ENCODE measurements at regions not wholly inside any gene's neighbourhood (a gene's known extent, or its start where the extent isn't known, plus 50 kb on each side); places are given as distances from the start of the nearest gene placed in this dataset.

GRCh38 chr1:209053587-209053986 is 529.9 kb upstream of the CAMK1G start:
- FAIRE-seq (no peak), DNase-seq (ENCODE audit: insufficient read length, low spot score) (no peak)
- no peak for TF ChIP-seq POLR2A (IDR thresholded peaks at IDR 0.05; ENCODE audit: low read depth, low read length)

GRCh38 chr1:209057083-209057482 is 526.4 kb upstream of the CAMK1G start:
- no peak for FAIRE-seq
- TF ChIP-seq POLR2A (IDR thresholded peaks at IDR 0.05; ENCODE audit: low read depth, low read length) = no peak
- no peak for DNase-seq (ENCODE audit: insufficient read length, low spot score)

- no peak for TF ChIP-seq POLR2A (IDR thresholded peaks at IDR 0.05; ENCODE audit: low read depth, low read length)
- no peak for DNase-seq (ENCODE audit: insufficient read length, low spot score)
- no peak for FAIRE-seq
Measured at GRCh38 chr1:209057901-209058300, 525.6 kb upstream of the CAMK1G start.

GRCh38 chr1:209059376-209059775 is 524.1 kb upstream of the CAMK1G start:
- TF ChIP-seq POLR2A (IDR thresholded peaks at IDR 0.05; ENCODE audit: low read depth, low read length) = no peak
- FAIRE-seq (no peak), DNase-seq (ENCODE audit: insufficient read length, low spot score) (no peak)

DNA sequence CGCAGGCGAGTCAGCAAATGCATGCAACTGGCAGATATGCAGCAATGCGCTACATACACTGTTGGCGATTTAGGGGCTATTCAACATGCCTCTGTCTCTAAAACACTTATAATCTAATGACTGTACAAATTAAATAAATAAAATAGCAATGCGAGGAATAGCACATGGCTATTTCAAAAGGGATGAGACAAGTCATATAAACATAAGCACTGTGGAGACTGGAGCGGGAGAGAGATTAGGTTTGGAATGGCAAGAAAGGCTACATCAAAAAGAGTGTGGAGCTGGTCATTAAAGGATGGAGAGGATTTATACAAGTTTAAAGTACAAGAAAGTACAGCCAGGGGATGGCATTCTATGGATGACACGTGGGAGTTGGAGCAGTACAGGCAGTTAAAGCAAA is 523.5 kb upstream of the CAMK1G start:
- FAIRE-seq (no peak), DNase-seq (ENCODE audit: insufficient read length, low spot score) (no peak)
- no peak for TF ChIP-seq POLR2A (IDR thresholded peaks at IDR 0.05; ENCODE audit: low read depth, low read length)

DNA sequence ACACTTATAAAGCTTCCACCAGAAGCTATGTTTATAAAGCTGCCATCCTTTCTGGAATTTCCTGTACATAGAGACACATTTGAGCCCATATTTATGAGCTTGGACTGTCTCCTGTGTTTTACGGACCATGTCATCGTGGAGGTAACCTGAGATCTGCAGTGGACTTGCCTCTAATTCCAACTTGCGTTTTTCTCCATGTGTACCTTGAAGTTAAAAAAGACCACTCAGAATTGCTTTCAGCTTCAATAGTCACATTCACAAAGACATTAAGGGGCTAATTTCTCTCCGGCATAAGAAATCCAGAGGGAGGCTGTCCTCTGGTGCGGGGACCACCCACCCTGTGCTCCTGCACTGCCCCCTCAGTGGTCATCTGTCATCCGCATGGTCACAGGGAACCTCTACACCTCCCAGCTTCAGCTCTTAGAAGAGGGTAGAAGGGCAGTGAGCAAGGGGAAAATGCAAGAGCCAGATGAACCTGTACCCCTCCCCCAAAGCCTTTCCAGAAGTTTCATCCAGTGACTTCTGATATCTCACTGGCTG is 521.4 kb upstream of the CAMK1G start:
- no peak for FAIRE-seq
- TF ChIP-seq POLR2A (IDR thresholded peaks at IDR 0.05; ENCODE audit: low read depth, low read length) = no peak

GRCh38 chr1:209062863-209063262 is 520.7 kb upstream of the CAMK1G start:
- no peak for FAIRE-seq

More for the DNA sequence above, 521.4 kb upstream of the CAMK1G start:
- DNase-seq (ENCODE audit: insufficient read length, low spot score) = no peak

DNA sequence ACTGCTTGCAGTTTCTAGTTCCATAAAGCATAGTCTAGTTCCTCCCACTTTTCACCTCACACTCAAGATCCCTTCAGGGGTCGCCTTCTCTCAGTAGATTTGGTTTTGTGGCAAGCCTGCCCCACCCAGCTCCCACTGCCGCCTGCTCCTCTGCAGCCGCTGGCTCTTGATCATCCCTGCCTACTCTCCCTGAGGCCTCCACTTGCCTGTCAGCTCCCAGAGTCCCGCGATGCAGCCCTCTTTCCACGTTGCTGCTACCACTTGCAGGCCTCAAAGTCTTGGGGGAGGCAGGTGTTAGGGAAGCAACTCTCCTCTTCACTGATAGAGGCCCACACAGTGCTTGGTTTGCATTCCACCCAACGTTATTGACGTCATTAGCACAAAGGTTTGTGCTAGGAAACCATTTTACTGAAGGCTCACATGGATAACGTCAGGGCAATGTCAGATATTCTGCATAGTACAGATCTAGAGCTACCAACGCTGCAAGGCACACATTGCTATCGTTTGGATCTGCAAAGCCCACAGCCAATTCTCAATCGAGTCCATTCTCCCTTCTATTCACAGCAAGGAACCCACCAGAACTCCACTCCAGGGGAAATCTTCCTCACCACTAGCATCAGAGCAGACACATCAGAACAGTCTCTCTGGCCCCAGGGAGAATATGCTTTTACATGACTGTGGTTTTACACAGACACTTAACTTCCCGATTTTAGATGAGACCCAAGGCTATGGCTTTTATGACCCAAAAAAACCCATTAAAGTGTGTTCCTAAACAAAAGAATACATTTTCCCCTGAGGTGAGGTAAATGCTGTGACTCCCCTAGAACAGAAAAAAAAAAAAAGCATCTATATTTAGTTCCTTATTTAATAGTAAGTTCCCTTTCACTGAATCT is 519.5 kb upstream of the CAMK1G start:
- DNase-seq (ENCODE audit: insufficient read length, low spot score) (no peak), FAIRE-seq (no peak)
- TF ChIP-seq POLR2A (IDR thresholded peaks at IDR 0.05; ENCODE audit: low read depth, low read length) = no peak

More at GRCh38 chr1:209062863-209063262, 520.7 kb upstream of the CAMK1G start:
- TF ChIP-seq POLR2A (IDR thresholded peaks at IDR 0.05; ENCODE audit: low read depth, low read length) = no peak
- no peak for DNase-seq (ENCODE audit: insufficient read length, low spot score)

GRCh38 chr1:209064850-209065706 is 518.4 kb upstream of the CAMK1G start:
- DNase-seq (ENCODE audit: insufficient read length, low spot score) = no peak
- no peak for FAIRE-seq

GRCh38 chr1:209072481-209072880 is 511.0 kb upstream of the CAMK1G start:
- DNase-seq (ENCODE audit: insufficient read length, low spot score) (no peak), FAIRE-seq (no peak)
- no peak for TF ChIP-seq POLR2A (IDR thresholded peaks at IDR 0.05; ENCODE audit: low read depth, low read length)

More at GRCh38 chr1:209064850-209065706, 518.4 kb upstream of the CAMK1G start:
- TF ChIP-seq POLR2A (IDR thresholded peaks at IDR 0.05; ENCODE audit: low read depth, low read length) = no peak

DNA sequence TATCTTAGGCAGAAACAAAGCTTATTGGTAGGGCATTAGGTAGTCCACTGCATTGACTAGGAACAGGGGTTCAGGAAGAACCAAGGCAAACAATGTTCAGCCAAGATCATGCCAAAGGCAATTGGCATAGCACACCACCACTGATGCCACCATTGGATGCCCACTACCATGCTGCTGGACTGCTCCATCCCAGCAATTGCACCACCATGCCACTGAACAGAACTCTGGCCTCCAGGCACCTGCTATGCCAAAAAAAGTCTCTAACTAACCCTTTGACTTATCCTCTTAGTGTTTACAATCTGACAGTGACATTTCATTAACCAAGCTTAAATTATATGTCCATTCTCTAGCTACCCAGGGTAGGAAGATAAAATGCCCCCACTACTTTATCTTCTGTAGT is 509.6 kb upstream of the CAMK1G start:
- FAIRE-seq (no peak), DNase-seq (ENCODE audit: insufficient read length, low spot score) (no peak)
- TF ChIP-seq POLR2A (IDR thresholded peaks at IDR 0.05; ENCODE audit: low read depth, low read length) = no peak

DNA sequence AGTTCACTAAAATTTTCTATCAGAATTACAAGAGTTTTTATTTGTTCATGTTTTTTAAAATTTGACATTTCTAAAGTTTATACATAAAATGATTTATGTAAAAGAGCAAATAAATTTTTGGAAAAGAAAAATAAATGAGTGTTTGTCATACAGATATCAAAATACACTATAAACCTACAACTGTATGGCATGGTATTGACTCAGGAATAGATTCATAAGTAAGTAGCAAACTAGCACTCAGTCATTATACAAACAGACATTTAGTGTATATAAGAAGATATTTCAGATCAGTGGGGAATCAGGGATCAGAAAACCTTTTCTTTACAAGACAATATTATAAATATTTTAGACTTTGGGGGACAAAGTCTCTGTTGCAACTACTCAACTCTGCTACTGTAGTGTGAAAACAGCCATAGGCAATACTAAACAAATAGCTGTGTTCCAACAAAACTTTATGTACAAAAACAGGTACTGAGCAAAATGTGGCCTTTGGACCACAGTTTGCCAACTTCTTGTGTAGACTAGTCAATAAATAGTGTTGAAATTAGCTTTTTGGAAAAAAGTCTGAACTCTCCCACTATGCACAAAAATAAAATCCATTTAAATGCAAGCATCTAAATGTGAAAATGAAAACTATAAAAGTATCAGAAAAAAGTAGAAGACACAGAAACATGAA is 508.8 kb upstream of the CAMK1G start:
- FAIRE-seq = no peak
- no peak for DNase-seq (ENCODE audit: insufficient read length, low spot score)
- no peak for TF ChIP-seq POLR2A (IDR thresholded peaks at IDR 0.05; ENCODE audit: low read depth, low read length)

DNA sequence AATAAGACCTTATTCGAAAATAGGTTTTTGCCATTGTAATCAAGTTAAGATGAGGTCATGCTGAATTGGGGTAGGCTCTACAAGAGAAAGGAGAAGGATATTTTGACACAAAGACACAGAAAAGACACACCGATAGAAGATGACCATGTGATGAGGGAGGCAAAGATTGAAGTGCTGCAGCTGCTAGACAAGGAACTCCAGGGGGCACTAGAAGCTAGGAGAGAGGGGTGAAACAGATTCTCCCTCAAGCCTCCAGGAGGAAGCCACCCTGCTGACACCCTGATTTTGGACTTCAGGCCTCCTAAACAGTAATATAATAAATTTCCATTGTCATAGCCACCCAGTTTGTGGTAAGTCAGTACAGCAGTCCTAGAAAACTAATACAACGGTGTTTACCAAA is 506.8 kb upstream of the CAMK1G start:
- TF ChIP-seq POLR2A (IDR thresholded peaks at IDR 0.05; ENCODE audit: low read depth, low read length) = no peak

More for the DNA sequence above, 506.8 kb upstream of the CAMK1G start:
- FAIRE-seq (no peak), DNase-seq (ENCODE audit: insufficient read length, low spot score) (no peak)
